ENCODE measurements at regions not wholly inside any gene's neighbourhood (a gene's known extent, or its start where the extent isn't known, plus 50 kb on each side); places are given as distances from the start of the nearest gene placed in this dataset.

- TF ChIP-seq CTCF (conservative IDR thresholded peaks at IDR 0.05 in 1 of 2, IDR thresholded peaks at IDR 0.05 in 1 of 2; ENCODE audit: extremely low read depth in 1 of 2, insufficient read depth in 1 of 2, low read depth in 1 of 2, low read length in 2 of 2) (no peak), EZH2 (IDR thresholded peaks at IDR 0.05; ENCODE audit: borderline replicate concordance, low read length) (no peak)
Observed at GRCh38 chr13:103308667-103309066, 242.4 kb upstream of the SLC10A2 start.

Data from mammary epithelial cell (primary cell).